HL-60 (cell line): ENCODE measurements at regions not wholly inside any gene's neighbourhood (a gene's known extent, or its start where the extent isn't known, plus 50 kb on each side); places are given as distances from the start of the nearest gene placed in this dataset.

Experiments
- DNase-seq, 2 experiments: peaks; one replicate each; pipeline ENCODE4 v3.0.0-alpha.2; 2010 to 2020; ENCODE audit warnings: low read depth in 1 of 2, low spot score in 1 of 2
- H3K27ac ChIP-seq: fragments of 250-450 bp; sonication (Bioruptor Pico); replicated peaks from 2 replicates; pipeline ENCODE4 v1.5.1; 2020; ENCODE audit warnings: mild to moderate bottlenecking, moderate library complexity
- H3K27me3 ChIP-seq: fragments of 250-450 bp; sonication (Bioruptor Pico); 2 replicates; pipeline ENCODE4 v1.5.1; 2021; ENCODE audit warnings: mild to moderate bottlenecking, moderate library complexity; ENCODE audit not compliant: insufficient read depth, poor library complexity, severe bottlenecking
- H3K4me3 ChIP-seq: replicated peaks from 2 replicates; pipeline ENCODE4 v1.5.1; 2011; ENCODE audit warnings: mild to moderate bottlenecking, control low read depth, low read length; ENCODE audit not compliant: insufficient read depth
- GABPA ChIP-seq: IDR thresholded peaks from 2 replicates; pipeline ENCODE4 v1.6.1; 2012; ENCODE audit warnings: low read depth
- POLR2AphosphoS5 ChIP-seq: IDR thresholded peaks from 2 replicates; pipeline ENCODE4 v1.6.1; 2012; ENCODE audit warnings: low read depth
- SPI1 ChIP-seq: IDR thresholded peaks from 2 replicates; pipeline ENCODE4 v1.6.1; 2012; ENCODE audit warnings: low read depth, mild to moderate bottlenecking, borderline replicate concordance
- TF ChIP-seq, protein P1 (sequence below): IDR thresholded peaks from 2 replicates; pipeline ENCODE4 v1.6.1; 2012; ENCODE audit warnings: low read depth; ENCODE audit not compliant: insufficient replicate concordance
- TF ChIP-seq, protein P2 (sequence below): IDR thresholded peaks from one replicate; pipeline ENCODE4 v1.5.1; 2011; ENCODE audit warnings: low read length, control low read depth, inconsistent platforms; ENCODE audit not compliant: insufficient read depth

DNA sequence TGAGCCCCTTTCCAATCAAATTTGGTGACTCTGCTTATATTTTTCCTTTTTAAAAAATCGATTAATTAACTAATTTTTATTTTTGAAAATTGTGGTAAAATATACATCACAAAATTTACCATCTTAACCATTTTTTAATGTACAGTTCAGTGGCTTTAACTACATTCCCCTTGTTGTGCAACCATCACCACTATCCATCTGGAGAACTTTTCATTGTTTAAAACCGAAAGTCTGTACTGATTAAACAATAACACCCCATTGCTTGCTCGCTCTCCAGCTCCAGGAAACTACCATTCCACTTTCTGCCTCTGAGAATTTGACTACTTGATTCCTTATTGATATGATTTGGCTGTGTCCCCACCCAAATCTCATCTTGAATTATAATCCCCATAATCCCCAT, 283.4 kb downstream of the C12orf75 start:
- TF ChIP-seq SPI1 (no peak), GABPA (no peak), POLR2AphosphoS5 (no peak)
- TF ChIP-seq, protein P1, sequence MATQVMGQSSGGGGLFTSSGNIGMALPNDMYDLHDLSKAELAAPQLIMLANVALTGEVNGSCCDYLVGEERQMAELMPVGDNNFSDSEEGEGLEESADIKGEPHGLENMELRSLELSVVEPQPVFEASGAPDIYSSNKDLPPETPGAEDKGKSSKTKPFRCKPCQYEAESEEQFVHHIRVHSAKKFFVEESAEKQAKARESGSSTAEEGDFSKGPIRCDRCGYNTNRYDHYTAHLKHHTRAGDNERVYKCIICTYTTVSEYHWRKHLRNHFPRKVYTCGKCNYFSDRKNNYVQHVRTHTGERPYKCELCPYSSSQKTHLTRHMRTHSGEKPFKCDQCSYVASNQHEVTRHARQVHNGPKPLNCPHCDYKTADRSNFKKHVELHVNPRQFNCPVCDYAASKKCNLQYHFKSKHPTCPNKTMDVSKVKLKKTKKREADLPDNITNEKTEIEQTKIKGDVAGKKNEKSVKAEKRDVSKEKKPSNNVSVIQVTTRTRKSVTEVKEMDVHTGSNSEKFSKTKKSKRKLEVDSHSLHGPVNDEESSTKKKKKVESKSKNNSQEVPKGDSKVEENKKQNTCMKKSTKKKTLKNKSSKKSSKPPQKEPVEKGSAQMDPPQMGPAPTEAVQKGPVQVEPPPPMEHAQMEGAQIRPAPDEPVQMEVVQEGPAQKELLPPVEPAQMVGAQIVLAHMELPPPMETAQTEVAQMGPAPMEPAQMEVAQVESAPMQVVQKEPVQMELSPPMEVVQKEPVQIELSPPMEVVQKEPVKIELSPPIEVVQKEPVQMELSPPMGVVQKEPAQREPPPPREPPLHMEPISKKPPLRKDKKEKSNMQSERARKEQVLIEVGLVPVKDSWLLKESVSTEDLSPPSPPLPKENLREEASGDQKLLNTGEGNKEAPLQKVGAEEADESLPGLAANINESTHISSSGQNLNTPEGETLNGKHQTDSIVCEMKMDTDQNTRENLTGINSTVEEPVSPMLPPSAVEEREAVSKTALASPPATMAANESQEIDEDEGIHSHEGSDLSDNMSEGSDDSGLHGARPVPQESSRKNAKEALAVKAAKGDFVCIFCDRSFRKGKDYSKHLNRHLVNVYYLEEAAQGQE = no peak
- TF ChIP-seq, protein P2, sequence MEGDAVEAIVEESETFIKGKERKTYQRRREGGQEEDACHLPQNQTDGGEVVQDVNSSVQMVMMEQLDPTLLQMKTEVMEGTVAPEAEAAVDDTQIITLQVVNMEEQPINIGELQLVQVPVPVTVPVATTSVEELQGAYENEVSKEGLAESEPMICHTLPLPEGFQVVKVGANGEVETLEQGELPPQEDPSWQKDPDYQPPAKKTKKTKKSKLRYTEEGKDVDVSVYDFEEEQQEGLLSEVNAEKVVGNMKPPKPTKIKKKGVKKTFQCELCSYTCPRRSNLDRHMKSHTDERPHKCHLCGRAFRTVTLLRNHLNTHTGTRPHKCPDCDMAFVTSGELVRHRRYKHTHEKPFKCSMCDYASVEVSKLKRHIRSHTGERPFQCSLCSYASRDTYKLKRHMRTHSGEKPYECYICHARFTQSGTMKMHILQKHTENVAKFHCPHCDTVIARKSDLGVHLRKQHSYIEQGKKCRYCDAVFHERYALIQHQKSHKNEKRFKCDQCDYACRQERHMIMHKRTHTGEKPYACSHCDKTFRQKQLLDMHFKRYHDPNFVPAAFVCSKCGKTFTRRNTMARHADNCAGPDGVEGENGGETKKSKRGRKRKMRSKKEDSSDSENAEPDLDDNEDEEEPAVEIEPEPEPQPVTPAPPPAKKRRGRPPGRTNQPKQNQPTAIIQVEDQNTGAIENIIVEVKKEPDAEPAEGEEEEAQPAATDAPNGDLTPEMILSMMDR = no peak
- H3K27me3 ChIP-seq = no peaks in the 10 kb centered on the region
- H3K27ac ChIP-seq = no peak overlapping the region
- H3K4me3 ChIP-seq = no peak overlapping the region
- no peak for DNase-seq

DNA sequence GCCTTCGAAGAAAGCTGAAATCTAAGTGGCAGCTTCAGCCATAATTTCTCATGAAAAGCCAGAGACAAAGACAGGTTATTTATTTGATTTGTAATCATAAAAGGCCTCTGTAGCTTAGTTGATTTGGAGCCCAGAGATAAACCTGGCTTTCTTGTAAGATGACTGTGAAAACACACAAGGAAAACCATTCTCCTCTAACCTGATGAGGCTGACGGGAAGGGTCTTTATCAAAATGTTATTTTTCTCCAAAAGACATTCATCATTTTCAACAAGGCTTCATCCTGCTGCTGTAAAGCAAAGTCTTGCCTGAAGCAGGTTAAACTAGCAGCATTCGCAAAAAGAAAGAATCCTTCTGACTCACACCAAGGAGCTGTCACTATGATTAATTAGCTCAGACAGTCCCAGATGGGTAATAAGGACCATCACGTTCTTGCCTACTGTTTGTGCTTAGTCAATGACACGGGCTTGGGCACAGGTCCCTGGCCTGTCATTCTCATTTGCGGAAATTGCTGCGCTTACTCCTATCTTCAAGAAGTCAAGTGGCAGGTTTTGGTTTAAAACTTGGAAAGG, 286.6 kb downstream of the C12orf75 start:
- Histone ChIP-seq H3K27me3 (no peaks in the 10 kb centered on the region), H3K4me3 (no peak overlapping the region), H3K27ac (no peak overlapping the region)
- no peak for TF ChIP-seq SPI1
- TF ChIP-seq, protein P2 = no peak
- TF ChIP-seq, protein P1 = no peak
- TF ChIP-seq POLR2AphosphoS5 = no peak
- no peak for TF ChIP-seq GABPA
- no peak for DNase-seq

DNA sequence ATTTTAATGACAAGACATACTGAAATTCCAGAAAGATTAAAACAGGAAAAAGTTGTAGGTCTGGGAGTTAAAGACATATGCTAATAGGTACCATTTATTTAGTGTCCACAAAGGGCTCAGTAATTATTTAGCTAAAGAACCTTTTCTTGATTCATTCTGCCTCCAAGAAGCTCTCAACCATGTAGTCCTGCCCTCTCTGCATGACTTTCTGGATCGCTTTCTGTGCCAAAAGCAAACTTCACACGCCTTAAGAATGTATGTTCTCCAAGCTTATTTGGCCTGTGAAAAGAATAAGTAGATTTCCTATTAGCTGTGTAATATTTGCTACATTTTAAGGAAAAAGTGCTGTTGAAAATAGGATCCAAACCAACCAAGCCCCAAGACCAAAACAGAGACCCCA, 291.7 kb downstream of the C12orf75 start:
- TF ChIP-seq, protein P2 = no peak
- TF ChIP-seq, protein P1 = no peak
- no peak for TF ChIP-seq GABPA
- no peak for TF ChIP-seq POLR2AphosphoS5
- Histone ChIP-seq H3K4me3 (no peak overlapping the region), H3K27ac (no peak overlapping the region), H3K27me3 (no peaks in the 10 kb centered on the region)
- no peak for DNase-seq
